MM.1S (cell line): ENCODE measurements at regions not wholly inside any gene's neighbourhood (a gene's known extent, or its start where the extent isn't known, plus 50 kb on each side); places are given as distances from the start of the nearest gene placed in this dataset.

Experiments used
- EZH2 ChIP-seq: fragments of 300-600 bp; sonication (generic); optimal IDR thresholded peaks from 2 replicates; pipeline ENCODE3; 2017; ENCODE audit warnings: low read depth, mild to moderate bottlenecking, antibody characterized with exemption, low read length, mixed read lengths
- TF ChIP-seq, protein P1 (sequence below): fragments of 300-600 bp; sonication (generic); IDR thresholded peaks from 2 replicates; pipeline ENCODE4 v1.5.1; 2016; ENCODE audit warnings: antibody characterized with exemption, low read length, mixed read lengths

DNA sequence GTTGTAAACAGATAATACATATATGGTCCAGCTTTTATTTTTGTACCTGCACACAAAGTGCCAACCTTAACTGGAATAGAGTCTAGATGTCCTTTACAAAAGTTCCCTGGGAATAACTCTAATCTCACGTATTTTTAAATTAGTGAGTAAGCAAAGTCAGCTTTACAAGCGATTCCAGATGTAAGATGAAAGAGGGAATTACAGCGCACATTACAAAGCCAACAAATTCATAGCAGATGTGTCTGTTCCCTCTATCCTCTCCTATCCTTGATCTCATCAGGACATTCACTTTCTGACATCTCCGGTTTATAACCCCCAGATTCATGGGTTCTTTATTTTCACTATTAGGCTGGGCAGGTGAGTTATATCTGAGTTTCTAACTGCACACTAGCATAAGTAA lies 406.8 kb upstream of the ZNF385D start:
- TF ChIP-seq EZH2: no peak
- TF ChIP-seq, protein P1, sequence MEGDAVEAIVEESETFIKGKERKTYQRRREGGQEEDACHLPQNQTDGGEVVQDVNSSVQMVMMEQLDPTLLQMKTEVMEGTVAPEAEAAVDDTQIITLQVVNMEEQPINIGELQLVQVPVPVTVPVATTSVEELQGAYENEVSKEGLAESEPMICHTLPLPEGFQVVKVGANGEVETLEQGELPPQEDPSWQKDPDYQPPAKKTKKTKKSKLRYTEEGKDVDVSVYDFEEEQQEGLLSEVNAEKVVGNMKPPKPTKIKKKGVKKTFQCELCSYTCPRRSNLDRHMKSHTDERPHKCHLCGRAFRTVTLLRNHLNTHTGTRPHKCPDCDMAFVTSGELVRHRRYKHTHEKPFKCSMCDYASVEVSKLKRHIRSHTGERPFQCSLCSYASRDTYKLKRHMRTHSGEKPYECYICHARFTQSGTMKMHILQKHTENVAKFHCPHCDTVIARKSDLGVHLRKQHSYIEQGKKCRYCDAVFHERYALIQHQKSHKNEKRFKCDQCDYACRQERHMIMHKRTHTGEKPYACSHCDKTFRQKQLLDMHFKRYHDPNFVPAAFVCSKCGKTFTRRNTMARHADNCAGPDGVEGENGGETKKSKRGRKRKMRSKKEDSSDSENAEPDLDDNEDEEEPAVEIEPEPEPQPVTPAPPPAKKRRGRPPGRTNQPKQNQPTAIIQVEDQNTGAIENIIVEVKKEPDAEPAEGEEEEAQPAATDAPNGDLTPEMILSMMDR: no peak
